Erythroblast (primary cell): ENCODE measurements at regions not wholly inside any gene's neighbourhood (a gene's known extent, or its start where the extent isn't known, plus 50 kb on each side); places are given as distances from the start of the nearest gene placed in this dataset.

Source experiments
- GATA1 ChIP-seq: IDR thresholded peaks from 2 replicates; pipeline ENCODE4 v1.6.1; 2011; ENCODE audit warnings: low read depth, mild to moderate bottlenecking, control low read depth, low read length, moderate library complexity
- POLR2A ChIP-seq: IDR thresholded peaks from 2 replicates; pipeline ENCODE4 v1.6.1; 2011; ENCODE audit warnings: mild to moderate bottlenecking, low read length

- TF ChIP-seq POLR2A, result no peak
- no peak for TF ChIP-seq GATA1
Measured at GRCh38 chr12:127664901-127665300, 602.1 kb upstream of the TMEM132C start.
